Embryonic facial prominence (tissue), 1 donor: ENCODE measurements at regions not wholly inside any gene's neighbourhood (a gene's known extent, or its start where the extent isn't known, plus 50 kb on each side); places are given as distances from the start of the nearest gene placed in this dataset.

Experiments
- DNase-seq: peaks from one replicate; pipeline ENCODE4 v3.0.0-alpha.2; 2016; ENCODE audit errors: extremely low spot score

- no peak for DNase-seq
These were observed 69.7 kb upstream of the CAB39 start for GRCh38 chr2:230642966-230643365.

DNA sequence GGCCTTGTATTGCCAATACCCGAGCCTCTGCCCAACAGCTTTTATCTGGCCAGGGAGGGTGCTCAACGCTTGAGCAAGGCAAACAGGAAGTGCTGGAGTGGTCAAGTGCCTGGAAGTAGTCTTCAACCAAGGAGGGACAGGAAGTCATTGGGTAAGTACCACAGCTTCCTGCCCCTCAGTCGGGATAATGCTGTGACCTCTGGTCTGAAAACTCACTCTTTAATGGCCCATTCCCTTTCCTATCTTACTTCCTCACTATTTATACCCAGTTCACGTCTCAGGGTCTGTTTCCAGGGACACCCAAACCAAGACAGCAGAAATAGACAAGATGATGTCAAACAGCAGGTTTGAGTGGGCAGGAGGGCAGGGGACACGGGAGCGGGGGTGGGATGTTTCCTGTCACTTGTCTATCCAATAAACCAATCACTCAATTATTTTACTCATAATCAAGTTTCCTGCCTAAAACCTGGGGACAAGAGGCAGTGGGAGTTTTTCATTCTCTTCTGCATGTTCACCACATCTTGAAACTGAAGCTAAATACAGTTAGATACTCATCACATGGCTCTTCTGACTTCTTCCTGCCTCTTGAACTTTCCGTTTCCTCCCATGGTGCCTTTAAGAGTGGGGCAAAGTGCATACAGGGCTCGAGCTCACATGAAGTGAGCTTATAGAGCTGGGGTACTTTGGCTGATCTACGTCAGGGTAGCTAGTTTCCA is 68.9 kb upstream of the CAB39 start:
- DNase-seq: no peak

GRCh38 chr2:230644356-230644935 is 68.2 kb upstream of the CAB39 start:
- DNase-seq: no peak

DNA sequence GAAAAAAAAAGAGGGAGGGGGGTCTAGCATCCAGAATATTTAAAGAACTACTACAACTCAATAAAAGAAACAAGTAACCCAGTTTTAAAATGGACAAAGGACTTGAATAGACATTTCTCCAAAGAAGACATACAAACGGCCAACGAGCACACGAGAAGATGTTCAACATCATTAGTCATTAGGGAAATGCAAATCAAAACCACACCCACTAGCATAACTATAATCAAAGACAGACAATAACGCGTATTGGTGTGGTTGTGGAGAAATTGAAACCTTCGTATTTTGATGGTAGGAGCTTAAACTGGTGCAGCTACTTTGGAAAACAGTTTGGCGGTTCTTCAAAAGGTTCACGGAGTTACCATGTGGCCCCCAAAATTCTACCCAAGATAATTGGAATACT is 64.3 kb upstream of the CAB39 start:
- no peak for DNase-seq

GRCh38 chr2:230650585-230651137 is 62.0 kb upstream of the CAB39 start:
- no peak for DNase-seq

DNA sequence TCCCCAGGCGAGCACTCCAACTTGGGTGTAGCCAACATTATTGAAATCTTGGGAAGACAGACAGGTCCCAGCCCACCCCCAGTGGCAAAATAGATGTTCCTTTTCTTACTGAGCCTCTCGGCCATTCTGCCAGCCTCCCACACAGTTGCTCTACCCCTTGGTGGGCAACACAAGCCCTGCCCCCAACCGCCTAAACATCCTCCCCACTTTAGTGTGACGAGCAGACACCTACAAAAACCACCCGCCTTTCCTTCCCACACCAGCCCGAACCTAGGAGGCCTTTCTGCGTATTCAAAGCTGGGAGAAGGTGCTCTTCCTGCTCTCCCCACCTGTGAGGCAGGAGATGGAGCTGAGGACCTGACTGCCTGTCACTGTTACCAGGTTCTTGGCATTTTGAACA is 58.6 kb upstream of the CAB39 start:
- no peak for DNase-seq

DNA sequence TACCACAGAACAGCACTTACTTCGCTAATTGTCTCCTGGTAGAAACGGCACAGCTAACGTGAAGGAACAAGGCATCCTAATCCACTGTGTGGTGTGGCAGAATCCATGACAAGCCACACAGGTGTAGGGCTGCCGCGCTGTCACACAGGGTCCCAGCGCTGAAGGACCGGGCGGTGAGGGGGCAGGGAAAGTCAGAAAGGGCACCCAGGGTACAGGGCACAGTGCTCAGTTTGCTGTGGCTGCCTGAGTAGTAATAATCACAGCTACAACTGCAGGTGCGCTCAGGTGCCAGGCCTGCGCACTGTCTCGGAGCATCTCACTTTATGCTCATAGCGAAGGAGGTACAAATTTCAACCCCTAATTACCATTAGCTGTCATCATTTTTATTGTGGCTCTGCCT is 55.2 kb upstream of the CAB39 start:
- no peak for DNase-seq

- DNase-seq: no peak
These were observed 54.7 kb upstream of the CAB39 start for GRCh38 chr2:230657906-230658305.

DNA sequence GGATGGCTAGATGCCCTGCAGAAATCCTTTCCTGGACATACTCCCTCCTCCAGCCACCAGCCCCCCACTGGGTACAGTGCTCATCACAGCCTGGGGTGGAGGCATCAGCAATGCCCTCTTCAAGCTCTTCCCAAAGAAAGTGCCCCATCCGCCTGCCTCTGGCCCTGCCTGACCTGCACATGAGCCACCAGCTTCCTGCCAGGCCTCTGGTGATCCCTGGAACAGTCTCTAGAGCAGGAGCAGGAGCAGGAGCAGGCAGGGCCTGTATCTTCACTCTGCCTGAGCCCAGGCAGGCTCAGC is 54.1 kb upstream of the CAB39 start:
- no peak for DNase-seq

DNA sequence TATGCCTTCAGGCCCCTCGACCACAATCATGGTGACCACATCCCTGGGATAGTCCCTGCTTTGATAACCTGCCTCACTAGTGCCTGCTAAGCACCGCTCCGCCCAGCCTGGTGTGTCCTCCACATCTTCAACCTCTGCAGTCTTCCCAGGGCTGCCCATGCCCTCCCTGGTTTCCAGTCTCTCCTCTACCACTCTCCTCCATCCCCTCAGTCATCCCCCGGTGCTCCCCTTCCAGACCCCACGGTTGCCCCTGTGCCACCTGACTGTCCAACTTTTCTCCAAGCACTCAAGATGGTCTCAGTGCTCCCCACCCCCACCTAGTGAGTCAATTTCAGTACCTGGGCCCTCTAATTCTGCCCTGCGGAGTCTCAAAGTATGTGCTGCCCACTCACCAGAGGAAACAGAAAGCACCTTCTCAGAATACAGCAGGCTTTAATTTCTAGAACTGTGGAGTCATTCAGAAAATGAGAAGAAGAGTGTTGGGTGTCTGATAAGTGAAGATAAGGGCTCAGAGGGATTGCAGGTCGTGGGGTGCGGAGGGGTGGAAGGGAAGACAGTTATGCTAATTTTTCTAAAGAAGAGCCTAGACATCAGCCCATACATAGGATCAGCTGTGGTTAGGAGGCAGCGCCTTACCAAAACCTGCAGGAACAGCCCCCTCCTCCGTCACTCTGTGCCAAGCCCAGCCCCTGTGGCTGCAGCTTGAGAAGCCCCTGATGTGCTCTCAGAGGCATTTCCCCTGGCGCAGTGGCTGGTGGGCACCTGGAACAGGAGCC is 53.6 kb upstream of the CAB39 start:
- no peak for DNase-seq

- no peak for DNase-seq
These were observed 52.2 kb upstream of the CAB39 start for GRCh38 chr2:230660294-230661060.

DNA sequence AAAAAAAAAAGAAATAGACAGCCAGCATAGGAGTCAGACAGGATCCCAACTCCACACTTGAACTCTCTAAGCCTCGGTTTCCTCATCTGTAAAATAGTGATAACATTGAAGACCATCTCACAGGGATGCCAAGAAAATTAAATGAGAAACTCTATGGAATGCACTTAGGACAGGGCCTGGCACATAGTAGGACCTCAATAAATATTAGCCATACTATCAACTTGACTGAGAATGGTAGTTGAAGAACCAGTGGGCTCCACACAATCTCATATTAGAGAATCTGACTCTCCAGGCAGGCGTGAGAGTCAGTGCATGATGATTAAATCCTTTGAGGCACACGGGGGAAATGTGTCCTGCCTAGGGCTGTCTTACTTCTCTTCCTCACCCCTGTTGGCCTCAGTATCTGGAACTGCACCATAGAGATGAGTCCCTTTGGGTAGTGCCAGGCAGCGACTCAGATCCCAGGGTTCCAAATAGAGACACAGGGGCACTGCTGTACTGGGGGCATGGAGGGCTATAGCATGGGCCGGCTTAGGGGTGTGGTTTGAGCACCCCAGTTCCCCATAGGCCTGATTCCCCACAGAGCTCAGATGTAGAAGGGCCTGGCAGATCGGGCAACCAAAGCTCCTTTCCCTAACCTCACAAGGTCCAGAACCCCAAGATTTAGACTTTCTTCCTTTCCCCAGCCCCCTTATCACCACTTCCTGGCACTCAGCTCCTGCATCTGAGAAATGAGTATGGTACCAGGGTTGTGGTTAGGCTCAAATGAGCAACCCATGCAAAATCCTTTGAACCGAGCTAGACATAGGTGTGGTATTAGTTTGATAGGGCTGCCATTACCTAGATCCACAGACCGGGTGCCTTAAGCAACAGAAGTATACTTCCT is 51.3 kb upstream of the CAB39 start:
- DNase-seq: no peak
